Neural progenitor cell (in vitro differentiated cells): ENCODE measurements at regions not wholly inside any gene's neighbourhood (a gene's known extent, or its start where the extent isn't known, plus 50 kb on each side); places are given as distances from the start of the nearest gene placed in this dataset.

Source experiments
- DNase-seq: peaks from one replicate; pipeline ENCODE4 v3.0.0-alpha.2; 2016; ENCODE audit warnings: low spot score
- H2AFZ ChIP-seq: fragments of 200-600 bp; sonication (generic); replicated peaks from 2 replicates; pipeline ENCODE4 v1.6.1; 2016; ENCODE audit warnings: antibody characterized with exemption
- H3F3A ChIP-seq: fragments of 200-600 bp; sonication (generic); 2 replicates; pipeline ENCODE4 v1.6.1; 2016; ENCODE audit warnings: antibody characterized with exemption, low read depth
- H3K27ac ChIP-seq: fragments of 200-600 bp; sonication (generic); 2 replicates; pipeline ENCODE4 v1.5.1; 2016; ENCODE audit warnings: mild to moderate bottlenecking
- H3K27me3 ChIP-seq: fragments of 200-600 bp; sonication (generic); 2 replicates; pipeline ENCODE4 v1.6.1; 2016; ENCODE audit warnings: mild to moderate bottlenecking, moderate library complexity
- H3K36me3 ChIP-seq: fragments of 200-600 bp; sonication (generic); 2 replicates; pipeline ENCODE4 v1.5.1; 2016
- H3K4me1 ChIP-seq: fragments of 200-600 bp; sonication (generic); 2 replicates; pipeline ENCODE4 v1.6.1; 2016; ENCODE audit warnings: mixed run types
- H3K4me2 ChIP-seq: fragments of 200-600 bp; sonication (generic); 2 replicates; pipeline ENCODE4 v1.6.1; 2016
- H3K4me3 ChIP-seq: fragments of 200-600 bp; sonication (generic); 2 replicates; pipeline ENCODE4 v1.5.1; 2016
- H3K79me2 ChIP-seq: fragments of 200-600 bp; sonication (generic); 2 replicates; pipeline ENCODE4 v1.6.1; 2016; ENCODE audit warnings: low read depth
- H3K9ac ChIP-seq: fragments of 200-600 bp; sonication (generic); 2 replicates; pipeline ENCODE4 v1.6.1; 2016
- H3K9me3 ChIP-seq: fragments of 200-600 bp; sonication (generic); 2 replicates; pipeline ENCODE4 v1.5.1; 2016; ENCODE audit warnings: low read depth
- H4K20me1 ChIP-seq: fragments of 200-600 bp; sonication (generic); 2 replicates; pipeline ENCODE4 v1.6.1; 2016; ENCODE audit warnings: low read depth
- H3K27ac Mint-ChIP-seq: 3 replicates; pipeline ENCODE4 v1.8.0; 2021; ENCODE audit warnings: mixed read lengths
- H3K27me3 Mint-ChIP-seq: 2 replicates; pipeline ENCODE4 v1.8.0; 2022; ENCODE audit warnings: low read depth, mild to moderate bottlenecking, inconsistent platforms, moderate library complexity, mixed read lengths; ENCODE audit not compliant: insufficient read depth
- H3K36me3 Mint-ChIP-seq: 3 replicates; pipeline ENCODE4 v1.8.0; 2021; ENCODE audit warnings: mixed read lengths
- H3K4me1 Mint-ChIP-seq: 3 replicates; pipeline ENCODE4 v1.8.0; 2021; ENCODE audit warnings: mixed read lengths
- H3K4me3 Mint-ChIP-seq: 3 replicates; pipeline ENCODE4 v1.8.0; 2021; ENCODE audit warnings: mild to moderate bottlenecking, moderate library complexity, mixed read lengths
- H3K9me3 Mint-ChIP-seq: 3 replicates; pipeline ENCODE4 v1.8.0; 2020; ENCODE audit warnings: mixed read lengths
- CTCF ChIP-seq: fragments of 200-600 bp; sonication (generic); IDR thresholded peaks from 2 replicates; pipeline ENCODE4 v1.5.1; 2017; ENCODE audit warnings: antibody characterized with exemption, mild to moderate bottlenecking
- EZH2 ChIP-seq: fragments of 200-600 bp; sonication (generic); IDR thresholded peaks from 2 replicates; pipeline ENCODE4 v1.6.1; 2017; ENCODE audit warnings: antibody characterized with exemption, mild to moderate bottlenecking, moderate library complexity
- EZH2phosphoT487 ChIP-seq: fragments of 200-600 bp; sonication (generic); IDR thresholded peaks from 2 replicates; pipeline ENCODE4 v1.6.1; 2017; ENCODE audit warnings: antibody characterized with exemption

GRCh38 chr6:90463359-90463758 is 123.5 kb downstream of the MAP3K7 start:
- H3K4me2 ChIP-seq: no peak overlapping the region
- H3K79me2 ChIP-seq: no peaks in the 10 kb centered on the region
- H2AFZ ChIP-seq: no peak overlapping the region
- peak overlapping the region; percentile 88 for H3K27ac Mint-ChIP-seq
- H3K4me1 ChIP-seq: peaks cover 24% of the 10 kb centered on the region
- no peaks in the 10 kb centered on the region for H3K27me3 ChIP-seq
- no peaks in the 10 kb centered on the region for H3K9me3 ChIP-seq
- H3K9me3 Mint-ChIP-seq: peaks cover 26% of the 10 kb centered on the region
- no peaks in the 10 kb centered on the region for H3K27me3 Mint-ChIP-seq
- H3K36me3 Mint-ChIP-seq: no peaks in the 10 kb centered on the region
- H3K9ac ChIP-seq: no peak overlapping the region
- no peak overlapping the region for H3K4me3 ChIP-seq
- peaks cover 23% of the 10 kb centered on the region for H3K4me1 Mint-ChIP-seq
- no peak overlapping the region for H3K4me3 Mint-ChIP-seq
- no peaks in the 10 kb centered on the region for H3K36me3 ChIP-seq
- peaks cover 19% of the 10 kb centered on the region for H3F3A ChIP-seq
- TF ChIP-seq CTCF (no peak), EZH2 (no peak), EZH2phosphoT487 (no peak)
- no peak overlapping the region for H3K27ac ChIP-seq
- DNase-seq: no peak
- H4K20me1 ChIP-seq: no peaks in the 10 kb centered on the region

- no peak overlapping the region for H3K27ac Mint-ChIP-seq
- peaks cover 28% of the 10 kb centered on the region for H3K9me3 Mint-ChIP-seq
- Histone ChIP-seq H2AFZ (no peak overlapping the region), H3K9ac (no peak overlapping the region), H3K4me1 (peaks cover 21% of the 10 kb centered on the region), H3K4me3 (no peak overlapping the region), H3K4me2 (no peak overlapping the region), H3K79me2 (no peaks in the 10 kb centered on the region), H4K20me1 (no peaks in the 10 kb centered on the region), H3F3A (peaks cover 18% of the 10 kb centered on the region), H3K9me3 (no peaks in the 10 kb centered on the region), H3K36me3 (no peaks in the 10 kb centered on the region), H3K27me3 (no peaks in the 10 kb centered on the region), H3K27ac (no peak overlapping the region)
- DNase-seq: no peak
- H3K4me1 Mint-ChIP-seq: peaks cover 22% of the 10 kb centered on the region
- no peaks in the 10 kb centered on the region for H3K27me3 Mint-ChIP-seq
- H3K4me3 Mint-ChIP-seq: no peak overlapping the region
- H3K36me3 Mint-ChIP-seq: no peaks in the 10 kb centered on the region
- no peak for TF ChIP-seq EZH2
- no peak for TF ChIP-seq EZH2phosphoT487
- TF ChIP-seq CTCF: no peak
Measured at GRCh38 chr6:90462102-90462501, 124.8 kb downstream of the MAP3K7 start.

GRCh38 chr6:90461383-90461782 is 125.5 kb downstream of the MAP3K7 start:
- Histone ChIP-seq H3K36me3 (no peaks in the 10 kb centered on the region), H3K27ac (no peak overlapping the region), H3K27me3 (no peaks in the 10 kb centered on the region), H3K9ac (no peak overlapping the region), H2AFZ (peak overlapping the region; percentile 69), H3K9me3 (no peaks in the 10 kb centered on the region), H4K20me1 (no peaks in the 10 kb centered on the region), H3K4me3 (no peak overlapping the region), H3K4me2 (no peak overlapping the region), H3F3A (peaks cover 11% of the 10 kb centered on the region), H3K79me2 (no peaks in the 10 kb centered on the region), H3K4me1 (peaks cover 14% of the 10 kb centered on the region)
- no peak for DNase-seq
- no peaks in the 10 kb centered on the region for H3K27me3 Mint-ChIP-seq
- peaks cover 15% of the 10 kb centered on the region for H3K4me1 Mint-ChIP-seq
- peaks cover 28% of the 10 kb centered on the region for H3K9me3 Mint-ChIP-seq
- no peak overlapping the region for H3K27ac Mint-ChIP-seq
- TF ChIP-seq CTCF (no peak), EZH2 (no peak), EZH2phosphoT487 (no peak)
- no peak overlapping the region for H3K4me3 Mint-ChIP-seq
- H3K36me3 Mint-ChIP-seq: no peaks in the 10 kb centered on the region
